IPS-15b (cell line): ENCODE measurements at regions not wholly inside any gene's neighbourhood (a gene's known extent, or its start where the extent isn't known, plus 50 kb on each side); places are given as distances from the start of the nearest gene placed in this dataset.

Experiments
- H3K27me3 ChIP-seq: one replicate; pipeline ENCODE4 v1.6.1; 2013; ENCODE audit warnings: low read length; ENCODE audit not compliant: control insufficient read depth, insufficient read depth
- H3K36me3 ChIP-seq: one replicate; pipeline ENCODE4 v1.6.1; 2013; ENCODE audit warnings: low read length; ENCODE audit not compliant: control insufficient read depth, insufficient read depth
- H3K4me1 ChIP-seq: one replicate; pipeline ENCODE4 v1.6.1; 2013; ENCODE audit warnings: mild to moderate bottlenecking, low read length; ENCODE audit not compliant: control insufficient read depth, insufficient read depth
- H3K4me3 ChIP-seq: one replicate; pipeline ENCODE4 v1.5.1; 2013; ENCODE audit warnings: low read depth, low read length
- H3K9ac ChIP-seq: one replicate; pipeline ENCODE4 v1.6.1; 2013; ENCODE audit warnings: low read depth, mild to moderate bottlenecking, low read length
- H3K9me3 ChIP-seq: one replicate; pipeline ENCODE4 v1.6.1; 2013; ENCODE audit warnings: mild to moderate bottlenecking, low read length; ENCODE audit not compliant: control insufficient read depth, insufficient read depth

DNA sequence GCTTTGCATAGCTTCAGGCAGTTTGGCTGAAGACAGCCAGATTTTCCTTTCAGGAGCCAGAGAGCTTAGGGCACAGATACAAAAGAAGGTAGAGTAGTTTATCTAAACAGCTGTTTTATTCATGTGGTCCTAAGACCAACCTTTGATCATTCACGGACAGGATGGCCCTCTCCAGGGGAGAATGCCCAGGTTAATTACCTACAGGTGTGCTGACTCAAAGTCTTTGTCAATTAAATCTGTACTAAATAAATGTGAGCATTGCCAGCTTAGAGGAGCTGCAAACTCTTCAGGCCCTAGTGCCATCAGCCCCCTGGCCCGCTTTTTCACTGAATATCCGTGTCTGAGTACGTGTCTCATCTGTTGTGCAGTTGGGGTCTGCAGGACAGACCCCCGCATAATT, 554.7 kb downstream of the NUP35 start:
- H3K9me3 ChIP-seq, result no peaks in the 10 kb centered on the region
- H3K9ac ChIP-seq, result no peak overlapping the region
- no peaks in the 10 kb centered on the region for H3K36me3 ChIP-seq
- no peak overlapping the region for H3K4me3 ChIP-seq
- peaks cover 37% of the 10 kb centered on the region for H3K27me3 ChIP-seq
- peaks cover 2% of the 10 kb centered on the region for H3K4me1 ChIP-seq

GRCh38 chr2:183680573-183680972, 556.3 kb downstream of the NUP35 start:
- Histone ChIP-seq H3K4me3 (no peak overlapping the region), H3K27me3 (peaks cover 37% of the 10 kb centered on the region), H3K9me3 (no peaks in the 10 kb centered on the region), H3K36me3 (no peaks in the 10 kb centered on the region), H3K4me1 (peaks cover 2% of the 10 kb centered on the region), H3K9ac (no peak overlapping the region)

- no peaks in the 10 kb centered on the region for H3K9me3 ChIP-seq
- no peaks in the 10 kb centered on the region for H3K4me1 ChIP-seq
- H3K9ac ChIP-seq, result no peak overlapping the region
These were observed 560.4 kb downstream of the NUP35 start for GRCh38 chr2:183684686-183685085.

DNA sequence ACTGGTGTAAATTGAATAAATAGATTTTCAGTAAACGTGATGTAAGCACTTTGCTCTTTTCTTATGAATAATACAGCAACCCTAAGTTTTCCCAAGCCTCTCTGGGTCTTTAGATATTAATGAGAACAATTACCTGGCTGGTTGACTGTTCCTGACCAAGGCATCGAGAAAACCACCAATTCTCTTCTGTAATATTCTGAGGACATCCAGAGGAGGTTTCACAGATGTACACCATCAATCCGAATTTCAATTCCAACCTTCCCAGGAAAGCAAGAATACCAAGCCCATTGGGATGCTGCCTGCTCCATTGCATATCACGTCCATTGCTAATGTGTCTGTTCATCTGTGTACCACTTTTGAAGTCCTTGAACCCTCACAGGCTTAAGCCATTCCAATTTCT, 571.8 kb downstream of the NUP35 start:
- no peak overlapping the region for H3K9ac ChIP-seq
- no peaks in the 10 kb centered on the region for H3K27me3 ChIP-seq
- no peaks in the 10 kb centered on the region for H3K9me3 ChIP-seq
- H3K36me3 ChIP-seq, result no peaks in the 10 kb centered on the region
- H3K4me1 ChIP-seq, result no peaks in the 10 kb centered on the region
- no peak overlapping the region for H3K4me3 ChIP-seq

More at GRCh38 chr2:183684686-183685085, 560.4 kb downstream of the NUP35 start:
- Histone ChIP-seq H3K36me3 (no peaks in the 10 kb centered on the region), H3K4me3 (no peak overlapping the region), H3K27me3 (no peaks in the 10 kb centered on the region)

GRCh38 chr2:183709829-183710228, 585.6 kb downstream of the NUP35 start:
- Histone ChIP-seq H3K27me3 (no peaks in the 10 kb centered on the region), H3K9me3 (no peaks in the 10 kb centered on the region), H3K9ac (no peak overlapping the region), H3K36me3 (no peaks in the 10 kb centered on the region), H3K4me1 (no peaks in the 10 kb centered on the region), H3K4me3 (no peak overlapping the region)

DNA sequence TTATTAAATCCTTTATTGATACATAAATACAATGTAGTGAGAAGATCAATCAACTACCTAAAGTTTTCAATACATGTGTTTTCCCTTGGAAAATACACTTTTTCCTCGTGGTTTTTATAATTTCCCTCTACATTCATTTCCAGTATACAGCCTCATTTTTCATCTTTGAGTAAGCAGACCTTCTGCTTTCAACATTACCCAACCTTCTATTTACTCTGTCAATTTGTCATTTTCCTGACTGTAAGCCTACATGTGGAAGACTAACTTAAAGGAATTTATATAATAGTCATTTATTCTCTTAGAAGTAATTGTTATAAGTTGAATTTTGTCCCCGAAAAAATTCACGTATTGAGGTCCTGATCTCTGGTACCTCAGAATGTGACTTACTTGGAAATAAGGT, 594.0 kb downstream of the NUP35 start:
- Histone ChIP-seq H3K4me3 (no peak overlapping the region), H3K4me1 (no peaks in the 10 kb centered on the region), H3K27me3 (no peaks in the 10 kb centered on the region), H3K9ac (no peak overlapping the region), H3K9me3 (no peaks in the 10 kb centered on the region), H3K36me3 (no peaks in the 10 kb centered on the region)

DNA sequence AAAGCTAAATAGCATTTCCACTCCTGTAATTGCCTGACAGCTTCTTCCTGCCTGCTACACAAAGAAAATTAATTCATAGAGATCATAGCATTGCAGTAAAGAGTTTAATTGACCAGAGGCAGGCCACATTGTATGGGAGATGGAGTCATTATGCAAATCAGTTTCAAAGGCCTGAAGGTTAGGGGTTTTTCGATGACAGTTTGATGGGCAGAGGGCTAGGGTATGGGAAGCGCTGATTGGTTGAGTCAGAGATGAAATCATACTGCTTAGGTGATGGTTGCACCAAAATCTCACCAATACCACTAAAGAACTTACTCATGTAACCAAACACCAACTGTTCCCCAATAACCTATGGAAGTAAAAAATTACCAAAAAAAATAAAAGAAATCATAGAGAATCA, 599.0 kb downstream of the NUP35 start:
- Histone ChIP-seq H3K9ac (no peak overlapping the region), H3K36me3 (no peaks in the 10 kb centered on the region), H3K27me3 (no peaks in the 10 kb centered on the region), H3K4me1 (no peaks in the 10 kb centered on the region), H3K9me3 (no peaks in the 10 kb centered on the region), H3K4me3 (no peak overlapping the region)

DNA sequence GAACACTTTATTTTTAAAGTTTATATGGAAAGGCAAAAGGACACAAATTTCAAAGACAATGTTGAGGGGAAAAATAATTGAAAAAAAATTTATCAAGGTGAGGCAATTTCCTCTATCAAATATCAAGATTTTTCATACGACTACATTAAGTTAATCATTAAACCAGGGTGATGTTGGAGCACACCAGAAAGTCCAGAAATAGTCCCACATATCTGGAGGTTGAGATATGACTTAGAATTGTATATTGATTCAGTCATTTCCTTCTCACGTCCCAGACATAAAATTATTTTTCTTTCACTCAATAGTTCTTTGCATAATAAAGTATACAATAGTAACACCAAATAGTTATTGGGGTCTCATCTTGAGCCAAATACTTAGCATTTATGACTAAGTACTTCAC, 605.1 kb downstream of the NUP35 start:
- Histone ChIP-seq H3K9ac (no peak overlapping the region), H3K36me3 (no peaks in the 10 kb centered on the region), H3K4me1 (no peaks in the 10 kb centered on the region), H3K9me3 (no peaks in the 10 kb centered on the region), H3K27me3 (no peaks in the 10 kb centered on the region), H3K4me3 (no peak overlapping the region)

DNA sequence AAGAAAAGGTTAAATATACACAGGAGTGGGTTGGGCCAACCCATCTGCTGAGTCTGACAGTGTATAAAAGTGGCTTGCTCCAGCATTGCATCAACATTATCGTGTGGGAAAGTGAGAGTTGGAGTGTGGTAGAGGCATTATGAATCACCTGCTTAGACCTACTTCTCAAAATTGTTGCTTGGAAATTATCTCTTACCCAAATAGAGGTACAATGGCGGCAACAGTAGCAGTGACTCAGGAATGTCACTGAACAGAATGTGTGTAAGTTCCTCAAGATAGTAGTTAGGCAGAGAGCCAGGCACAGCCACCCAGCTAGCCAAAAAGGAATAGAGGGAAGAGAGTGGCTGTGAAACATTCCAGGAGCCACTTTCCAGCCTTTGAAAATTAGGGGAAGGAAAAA, 616.0 kb downstream of the NUP35 start:
- H3K4me3 ChIP-seq, result no peak overlapping the region
- no peaks in the 10 kb centered on the region for H3K9me3 ChIP-seq
- H3K4me1 ChIP-seq, result no peaks in the 10 kb centered on the region
- H3K27me3 ChIP-seq, result no peaks in the 10 kb centered on the region
- no peak overlapping the region for H3K9ac ChIP-seq
- no peaks in the 10 kb centered on the region for H3K36me3 ChIP-seq

- Histone ChIP-seq H3K9me3 (no peaks in the 10 kb centered on the region), H3K9ac (no peak overlapping the region), H3K4me3 (no peak overlapping the region), H3K4me1 (no peaks in the 10 kb centered on the region), H3K27me3 (no peaks in the 10 kb centered on the region), H3K36me3 (no peaks in the 10 kb centered on the region)
These were observed 628.3 kb downstream of the NUP35 start for GRCh38 chr2:183752571-183752970.

GRCh38 chr2:183759033-183759432, 634.8 kb downstream of the NUP35 start:
- Histone ChIP-seq H3K9ac (no peak overlapping the region), H3K36me3 (no peaks in the 10 kb centered on the region), H3K9me3 (no peaks in the 10 kb centered on the region), H3K4me1 (no peaks in the 10 kb centered on the region), H3K27me3 (no peaks in the 10 kb centered on the region), H3K4me3 (no peak overlapping the region)

- H3K4me3 ChIP-seq, result no peak overlapping the region
- H3K36me3 ChIP-seq, result no peaks in the 10 kb centered on the region
- no peak overlapping the region for H3K9ac ChIP-seq
- H3K27me3 ChIP-seq, result no peaks in the 10 kb centered on the region
- H3K9me3 ChIP-seq, result no peaks in the 10 kb centered on the region
- H3K4me1 ChIP-seq, result no peaks in the 10 kb centered on the region
These were observed 649.5 kb downstream of the NUP35 start for GRCh38 chr2:183773775-183774174.

GRCh38 chr2:183780072-183780471, 655.8 kb downstream of the NUP35 start:
- Histone ChIP-seq H3K4me1 (no peaks in the 10 kb centered on the region), H3K27me3 (no peaks in the 10 kb centered on the region), H3K9me3 (no peaks in the 10 kb centered on the region), H3K9ac (no peak overlapping the region), H3K4me3 (no peak overlapping the region), H3K36me3 (no peaks in the 10 kb centered on the region)
